HEK293 (cell line): ENCODE measurements at regions not wholly inside any gene's neighbourhood (a gene's known extent, or its start where the extent isn't known, plus 50 kb on each side); places are given as distances from the start of the nearest gene placed in this dataset.

Source experiments
- CTCF ChIA-PET: fragments of 350-600 bp; formaldehyde crosslinking; extraction: SDS; loops from one replicate; lab custom pipeline; 2021; ENCODE audit warnings: antibody characterized with exemption; lab: Yijun Ruan, JAX
- POLR2A ChIA-PET: fragments of 300-600 bp; formaldehyde crosslinking; extraction: SDS; loops from one replicate; lab custom pipeline; 2020; ENCODE audit warnings: antibody characterized with exemption, inconsistent platforms; lab: Yijun Ruan, JAX
- H3K27ac ChIP-seq: fragments of 200-500 bp; sonication (Bioruptor generic); 2 replicates; pipeline ENCODE4 v1.5.1; 2014; ENCODE audit warnings: low read depth, low read length, control low read depth, inconsistent platforms; ENCODE audit errors: extremely low read depth
- H3K36me3 ChIP-seq, 2 experiments: fragments of 200-500 bp in 1 of 2; sonication (Bioruptor generic) in 1 of 2; 1 replicate in 1 of 2; 2 replicates in 1 of 2; pipeline ENCODE4 v1.5.1; 2014 to 2017; ENCODE audit warnings: inconsistent platforms in 2 of 2, low read length in 2 of 2; ENCODE audit not compliant: control insufficient read depth in 2 of 2, insufficient read depth in 1 of 2
- H3K4me1 ChIP-seq: fragments of 200-500 bp; sonication (Bioruptor generic); 2 replicates; pipeline ENCODE4 v1.5.1; 2014; ENCODE audit warnings: mild to moderate bottlenecking, low read length, inconsistent platforms; ENCODE audit not compliant: control insufficient read depth, insufficient read depth
- H3K4me3 ChIP-seq: 2 replicates; pipeline ENCODE4 v1.5.1; 2011; ENCODE audit warnings: low read depth, mild to moderate bottlenecking, control low read depth, low read length, moderate library complexity
- H3K9me3 ChIP-seq: fragments of 200-500 bp; sonication (Bioruptor generic); 2 replicates; pipeline ENCODE4 v1.5.1; 2014; ENCODE audit warnings: low read depth, low read length, inconsistent platforms; ENCODE audit not compliant: control insufficient read depth, insufficient read depth
- HOXD13 ChIP-seq: sonication (generic); formaldehyde crosslinking; IDR thresholded peaks from 2 replicates; pipeline ENCODE4 v1.8.0; 2022; ENCODE audit warnings: missing genetic modification reagents, borderline replicate concordance
- WT1 ChIP-seq: fragments of 450-650 bp; formaldehyde crosslinking; IDR thresholded peaks from 2 replicates; pipeline ENCODE4 v1.5.1; 2016; ENCODE audit warnings: missing biosample characterization, missing genetic modification characterization
- ZBTB17 ChIP-seq: fragments of 450-650 bp; formaldehyde crosslinking; IDR thresholded peaks from 2 replicates; pipeline ENCODE4 v1.5.1; 2016; ENCODE audit warnings: missing biosample characterization, missing genetic modification characterization
- ZIC2 ChIP-seq: fragments of 450-650 bp; formaldehyde crosslinking; IDR thresholded peaks from 2 replicates; pipeline ENCODE4 v1.5.1; 2016; ENCODE audit warnings: missing biosample characterization, missing genetic modification characterization
- ZNF133 ChIP-seq: fragments of 450-650 bp; formaldehyde crosslinking; IDR thresholded peaks from 2 replicates; pipeline ENCODE4 v1.5.1; 2016; ENCODE audit warnings: missing biosample characterization, missing genetic modification characterization
- ZNF169 ChIP-seq: fragments of 450-650 bp; formaldehyde crosslinking; IDR thresholded peaks from 2 replicates; pipeline ENCODE4 v1.5.1; 2016; ENCODE audit warnings: missing biosample characterization, missing genetic modification characterization
- ZNF23 ChIP-seq: fragments of 450-650 bp; formaldehyde crosslinking; IDR thresholded peaks from 2 replicates; pipeline ENCODE4 v1.5.1; 2016; ENCODE audit warnings: missing biosample characterization, missing genetic modification characterization, borderline replicate concordance
- ZNF324 ChIP-seq: fragments of 450-650 bp; formaldehyde crosslinking; IDR thresholded peaks from 2 replicates; pipeline ENCODE4 v1.5.1; 2016; ENCODE audit warnings: missing biosample characterization, missing genetic modification characterization
- ZNF561 ChIP-seq: fragments of 450-650 bp; IDR thresholded peaks from 2 replicates; pipeline ENCODE4 v1.5.1; 2018; ENCODE audit warnings: missing biosample characterization, missing genetic modification characterization, borderline replicate concordance
- TF ChIP-seq, protein P1 (sequence below): fragments of 450-650 bp; formaldehyde crosslinking; IDR thresholded peaks from 2 replicates; pipeline ENCODE4 v1.5.1; 2016; ENCODE audit warnings: missing biosample characterization, missing genetic modification characterization
- TF ChIP-seq, protein P2 (sequence below): fragments of 450-650 bp; formaldehyde crosslinking; IDR thresholded peaks from 2 replicates; pipeline ENCODE4 v1.5.1; 2016; ENCODE audit warnings: missing biosample characterization, missing genetic modification characterization
- TF ChIP-seq, protein P3 (sequence below): fragments of 450-650 bp; formaldehyde crosslinking; IDR thresholded peaks from 2 replicates; pipeline ENCODE4 v1.5.1; 2017; ENCODE audit warnings: missing biosample characterization, missing genetic modification characterization
- TF ChIP-seq, protein P4 (sequence below): fragments of 450-650 bp; formaldehyde crosslinking; IDR thresholded peaks from 2 replicates; pipeline ENCODE4 v1.5.0; 2017; ENCODE audit warnings: missing biosample characterization, missing genetic modification characterization, borderline replicate concordance

DNA sequence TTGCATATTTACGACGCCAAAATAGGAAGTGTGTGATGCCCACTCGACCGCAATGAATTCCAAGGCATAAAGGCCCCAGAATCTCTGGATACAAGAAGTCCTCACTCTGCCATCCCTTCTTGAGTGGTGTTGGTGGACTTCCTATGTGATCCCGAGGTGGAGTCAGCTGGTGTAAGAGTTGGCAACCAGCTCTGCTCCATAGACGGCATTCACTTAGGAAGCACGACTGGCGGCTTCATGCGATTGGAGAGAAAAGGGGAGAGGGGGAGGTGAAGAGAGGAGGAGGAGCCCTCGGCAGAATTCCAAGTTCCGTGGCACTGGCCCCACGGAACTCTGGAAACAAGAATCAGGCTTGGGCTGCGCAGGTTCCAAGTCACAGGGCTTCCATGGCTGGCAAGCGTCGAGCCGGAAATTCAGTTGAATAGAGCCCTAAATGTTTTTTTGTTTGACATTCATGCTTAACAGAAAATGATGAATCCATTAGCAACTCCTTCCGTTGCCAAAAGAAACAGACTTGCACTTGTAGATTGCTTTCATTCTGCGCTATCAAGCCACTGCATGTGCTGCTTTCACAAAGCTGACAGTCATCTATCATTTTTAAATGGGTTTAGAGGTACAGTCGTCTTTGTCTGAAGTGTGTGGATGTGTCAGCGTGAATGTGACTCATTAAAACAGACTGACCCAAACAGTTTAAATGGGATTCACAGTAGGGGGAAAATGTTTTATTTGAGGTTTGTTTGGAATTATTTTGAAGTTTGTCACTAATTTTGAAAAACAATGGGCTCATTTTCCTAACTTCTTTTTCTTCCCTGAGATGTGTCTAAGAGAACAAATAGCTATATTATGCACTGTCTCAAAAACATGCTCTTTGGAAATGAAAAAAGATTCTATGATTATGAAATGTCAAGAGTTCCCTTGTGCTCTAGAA, 428.3 kb upstream of the ATP11B start (continued):
- TF ChIP-seq, protein P1, sequence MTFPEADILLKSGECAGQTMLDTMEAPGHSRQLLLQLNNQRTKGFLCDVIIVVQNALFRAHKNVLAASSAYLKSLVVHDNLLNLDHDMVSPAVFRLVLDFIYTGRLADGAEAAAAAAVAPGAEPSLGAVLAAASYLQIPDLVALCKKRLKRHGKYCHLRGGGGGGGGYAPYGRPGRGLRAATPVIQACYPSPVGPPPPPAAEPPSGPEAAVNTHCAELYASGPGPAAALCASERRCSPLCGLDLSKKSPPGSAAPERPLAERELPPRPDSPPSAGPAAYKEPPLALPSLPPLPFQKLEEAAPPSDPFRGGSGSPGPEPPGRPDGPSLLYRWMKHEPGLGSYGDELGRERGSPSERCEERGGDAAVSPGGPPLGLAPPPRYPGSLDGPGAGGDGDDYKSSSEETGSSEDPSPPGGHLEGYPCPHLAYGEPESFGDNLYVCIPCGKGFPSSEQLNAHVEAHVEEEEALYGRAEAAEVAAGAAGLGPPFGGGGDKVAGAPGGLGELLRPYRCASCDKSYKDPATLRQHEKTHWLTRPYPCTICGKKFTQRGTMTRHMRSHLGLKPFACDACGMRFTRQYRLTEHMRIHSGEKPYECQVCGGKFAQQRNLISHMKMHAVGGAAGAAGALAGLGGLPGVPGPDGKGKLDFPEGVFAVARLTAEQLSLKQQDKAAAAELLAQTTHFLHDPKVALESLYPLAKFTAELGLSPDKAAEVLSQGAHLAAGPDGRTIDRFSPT (tag by site-specific recombination): peak; percentile 90
- TF ChIP-seq, all 188 proteins: peak for 79

DNA sequence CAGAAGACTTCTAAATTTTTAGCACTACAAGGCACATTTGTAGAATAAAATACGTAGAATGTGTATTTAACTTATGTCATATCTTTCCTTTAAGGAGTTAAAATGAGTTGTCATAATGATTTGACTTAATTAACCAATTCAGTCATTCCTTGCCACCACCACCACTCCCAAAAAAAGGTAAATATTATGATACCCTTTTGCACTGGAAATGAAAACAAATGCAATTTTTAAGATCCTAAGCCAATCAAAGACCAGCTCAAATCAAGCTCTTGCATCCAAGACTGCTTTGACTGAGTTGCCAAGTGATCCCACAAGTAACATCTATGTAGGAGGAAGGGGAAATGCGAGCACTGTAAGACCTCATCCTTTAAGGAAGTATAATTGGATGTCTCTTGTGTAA, 426.6 kb upstream of the ATP11B start:
- CTCF ChIA-PET: no interaction called here
- Histone ChIP-seq H3K4me1 (no peaks in the 10 kb centered on the region; the same call in 1 of the 2 replicates), H3K36me3 (no peaks in the 10 kb centered on the region), H3K27ac (no peak overlapping the region), H3K9me3 (no peaks in the 10 kb centered on the region)
- POLR2A ChIA-PET: no interaction called here
- TF ChIP-seq ZNF133 (peak; percentile 62), WT1 (tag by site-specific recombination) (peak; percentile 70), ZIC2 (tag by site-specific recombination) (no peak)
- TF ChIP-seq, protein P2, sequence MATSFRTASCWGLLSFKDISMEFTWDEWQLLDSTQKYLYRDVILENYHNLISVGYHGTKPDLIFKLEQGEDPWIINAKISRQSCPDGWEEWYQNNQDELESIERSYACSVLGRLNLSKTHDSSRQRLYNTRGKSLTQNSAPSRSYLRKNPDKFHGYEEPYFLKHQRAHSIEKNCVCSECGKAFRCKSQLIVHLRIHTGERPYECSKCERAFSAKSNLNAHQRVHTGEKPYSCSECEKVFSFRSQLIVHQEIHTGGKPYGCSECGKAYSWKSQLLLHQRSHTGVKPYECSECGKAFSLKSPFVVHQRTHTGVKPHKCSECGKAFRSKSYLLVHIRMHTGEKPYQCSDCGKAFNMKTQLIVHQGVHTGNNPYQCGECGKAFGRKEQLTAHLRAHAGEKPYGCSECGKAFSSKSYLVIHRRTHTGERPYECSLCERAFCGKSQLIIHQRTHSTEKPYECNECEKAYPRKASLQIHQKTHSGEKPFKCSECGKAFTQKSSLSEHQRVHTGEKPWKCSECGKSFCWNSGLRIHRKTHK: no peak
- TF ChIP-seq, all 188 proteins: peak for 2
- no peak overlapping the region for H3K4me3 ChIP-seq

DNA sequence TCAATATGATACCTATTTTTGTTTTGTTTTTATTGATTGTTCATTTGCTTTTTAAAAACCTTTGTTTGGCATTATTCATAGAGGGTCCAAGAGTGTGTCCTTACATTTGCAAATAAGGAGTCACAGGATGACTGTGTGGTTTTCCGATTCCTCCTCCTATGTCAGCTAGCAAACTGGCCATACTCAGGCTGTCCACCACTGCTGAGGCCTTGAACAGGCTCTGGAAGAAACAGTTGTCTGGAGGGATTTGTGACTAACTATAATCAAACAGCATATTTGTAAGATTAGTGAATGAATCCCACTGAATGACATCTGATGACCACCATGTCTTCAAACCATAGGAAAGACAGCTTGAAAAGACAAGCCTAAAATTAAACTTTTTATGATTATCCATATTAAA, 423.4 kb upstream of the ATP11B start:
- no peak overlapping the region for H3K27ac ChIP-seq
- H3K4me1 ChIP-seq: no peaks in the 10 kb centered on the region; the same call in 1 of the 2 replicates
- H3K4me3 ChIP-seq: no peak overlapping the region
- H3K9me3 ChIP-seq: no peaks in the 10 kb centered on the region
- no peaks in the 10 kb centered on the region for H3K36me3 ChIP-seq
- POLR2A ChIA-PET: no interaction called here
- CTCF ChIA-PET: interaction anchor here (0.6 kb wide), 1 partner anchor 12 kb away, joined by 3 read pairs; no protein-coding TSS in a partner anchor
- TF ChIP-seq ZNF169 (tag by site-specific recombination) (no peak), HOXD13 (CRISPR knock-in tag) (no peak), ZNF561 (no peak), ZNF324 (tag by site-specific recombination) (no peak), ZNF23 (tag by site-specific recombination) (no peak), ZBTB17 (tag by site-specific recombination) (no peak)
- TF ChIP-seq, protein P3, sequence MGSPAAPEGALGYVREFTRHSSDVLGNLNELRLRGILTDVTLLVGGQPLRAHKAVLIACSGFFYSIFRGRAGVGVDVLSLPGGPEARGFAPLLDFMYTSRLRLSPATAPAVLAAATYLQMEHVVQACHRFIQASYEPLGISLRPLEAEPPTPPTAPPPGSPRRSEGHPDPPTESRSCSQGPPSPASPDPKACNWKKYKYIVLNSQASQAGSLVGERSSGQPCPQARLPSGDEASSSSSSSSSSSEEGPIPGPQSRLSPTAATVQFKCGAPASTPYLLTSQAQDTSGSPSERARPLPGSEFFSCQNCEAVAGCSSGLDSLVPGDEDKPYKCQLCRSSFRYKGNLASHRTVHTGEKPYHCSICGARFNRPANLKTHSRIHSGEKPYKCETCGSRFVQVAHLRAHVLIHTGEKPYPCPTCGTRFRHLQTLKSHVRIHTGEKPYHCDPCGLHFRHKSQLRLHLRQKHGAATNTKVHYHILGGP: no peak
- TF ChIP-seq, protein P4, sequence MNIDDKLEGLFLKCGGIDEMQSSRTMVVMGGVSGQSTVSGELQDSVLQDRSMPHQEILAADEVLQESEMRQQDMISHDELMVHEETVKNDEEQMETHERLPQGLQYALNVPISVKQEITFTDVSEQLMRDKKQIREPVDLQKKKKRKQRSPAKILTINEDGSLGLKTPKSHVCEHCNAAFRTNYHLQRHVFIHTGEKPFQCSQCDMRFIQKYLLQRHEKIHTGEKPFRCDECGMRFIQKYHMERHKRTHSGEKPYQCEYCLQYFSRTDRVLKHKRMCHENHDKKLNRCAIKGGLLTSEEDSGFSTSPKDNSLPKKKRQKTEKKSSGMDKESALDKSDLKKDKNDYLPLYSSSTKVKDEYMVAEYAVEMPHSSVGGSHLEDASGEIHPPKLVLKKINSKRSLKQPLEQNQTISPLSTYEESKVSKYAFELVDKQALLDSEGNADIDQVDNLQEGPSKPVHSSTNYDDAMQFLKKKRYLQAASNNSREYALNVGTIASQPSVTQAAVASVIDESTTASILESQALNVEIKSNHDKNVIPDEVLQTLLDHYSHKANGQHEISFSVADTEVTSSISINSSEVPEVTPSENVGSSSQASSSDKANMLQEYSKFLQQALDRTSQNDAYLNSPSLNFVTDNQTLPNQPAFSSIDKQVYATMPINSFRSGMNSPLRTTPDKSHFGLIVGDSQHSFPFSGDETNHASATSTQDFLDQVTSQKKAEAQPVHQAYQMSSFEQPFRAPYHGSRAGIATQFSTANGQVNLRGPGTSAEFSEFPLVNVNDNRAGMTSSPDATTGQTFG (tag by site-specific recombination): no peak
